ENCODE measurements at regions not wholly inside any gene's neighbourhood (a gene's known extent, or its start where the extent isn't known, plus 50 kb on each side); places are given as distances from the start of the nearest gene placed in this dataset.

DNA sequence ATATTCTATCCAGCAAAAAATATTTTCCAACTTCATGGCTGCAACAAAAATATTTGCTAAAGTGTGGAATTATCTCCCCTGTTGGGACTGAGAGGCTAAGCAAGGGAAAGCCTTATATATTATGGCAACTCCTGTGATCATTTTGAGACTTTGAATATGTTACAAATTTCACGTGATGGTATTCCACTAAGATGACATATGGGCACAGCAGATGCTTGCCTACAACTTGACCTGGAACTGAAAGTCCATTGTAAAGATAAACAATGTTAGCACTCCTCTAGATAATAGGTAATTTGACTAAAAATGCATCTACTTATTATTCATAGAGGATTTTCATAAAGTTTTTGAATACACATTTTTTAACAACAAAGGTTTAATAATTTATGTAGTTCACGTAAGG, 1141.5 kb upstream of the CDH6 start:
- DNase-seq (ENCODE audit: low spot score), result no peak

DNA sequence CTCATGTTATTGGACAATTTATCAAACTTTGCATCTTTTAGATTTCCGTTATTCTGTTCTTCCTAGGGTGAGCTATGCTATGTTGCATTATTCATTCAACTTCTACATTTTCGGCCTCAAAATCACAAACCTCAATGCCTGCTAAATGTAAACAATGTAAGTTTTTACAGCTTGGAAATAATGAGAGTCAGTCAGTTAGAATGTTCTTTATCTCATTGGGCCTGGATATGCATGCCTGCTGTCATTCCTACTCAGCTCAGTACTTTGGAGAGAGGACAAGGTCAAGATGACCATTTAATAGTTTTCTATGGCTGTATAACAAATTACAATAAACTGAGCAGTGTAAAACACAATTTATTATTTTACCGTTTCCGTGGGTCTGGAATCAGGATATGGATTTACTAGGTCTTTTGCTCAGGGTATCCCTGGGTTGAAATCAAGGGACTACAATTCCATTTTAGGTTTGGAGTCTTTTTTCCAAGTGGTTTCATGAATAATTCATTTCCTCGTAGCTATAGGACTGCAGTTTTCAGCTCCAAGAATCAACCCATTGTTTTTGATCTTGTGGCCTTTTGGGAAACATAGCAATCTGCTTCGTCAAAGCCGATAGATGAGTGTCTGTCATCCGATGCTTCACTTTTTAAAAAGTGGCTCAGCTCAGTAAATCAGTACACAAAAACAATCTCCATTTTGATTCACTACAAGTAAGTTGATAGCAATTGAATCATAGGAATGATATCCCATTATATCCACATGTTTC, 1143.2 kb upstream of the CDH6 start:
- DNase-seq (ENCODE audit: low spot score), result no peak

DNA sequence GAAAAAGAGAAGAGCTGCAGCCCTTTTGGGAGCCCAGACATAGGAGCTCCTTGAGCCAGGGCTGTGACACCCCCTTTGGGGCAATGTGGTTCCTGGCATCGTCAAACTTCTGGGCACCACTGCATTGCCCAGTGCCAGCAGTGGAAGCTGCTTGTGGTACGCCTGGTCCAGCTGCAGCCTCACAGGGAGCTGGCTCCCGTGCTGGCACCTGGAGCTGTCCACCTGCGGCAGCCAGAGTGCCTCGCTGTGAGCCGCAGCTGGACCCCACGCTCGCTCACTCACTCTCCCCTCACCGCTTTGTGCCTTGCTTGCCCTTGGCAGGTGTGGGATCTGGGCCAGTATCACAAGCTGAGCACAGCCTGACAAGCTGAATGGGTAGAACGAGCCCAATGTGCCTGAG, 1150.8 kb upstream of the CDH6 start:
- no peak for DNase-seq (ENCODE audit: low spot score)

DNA sequence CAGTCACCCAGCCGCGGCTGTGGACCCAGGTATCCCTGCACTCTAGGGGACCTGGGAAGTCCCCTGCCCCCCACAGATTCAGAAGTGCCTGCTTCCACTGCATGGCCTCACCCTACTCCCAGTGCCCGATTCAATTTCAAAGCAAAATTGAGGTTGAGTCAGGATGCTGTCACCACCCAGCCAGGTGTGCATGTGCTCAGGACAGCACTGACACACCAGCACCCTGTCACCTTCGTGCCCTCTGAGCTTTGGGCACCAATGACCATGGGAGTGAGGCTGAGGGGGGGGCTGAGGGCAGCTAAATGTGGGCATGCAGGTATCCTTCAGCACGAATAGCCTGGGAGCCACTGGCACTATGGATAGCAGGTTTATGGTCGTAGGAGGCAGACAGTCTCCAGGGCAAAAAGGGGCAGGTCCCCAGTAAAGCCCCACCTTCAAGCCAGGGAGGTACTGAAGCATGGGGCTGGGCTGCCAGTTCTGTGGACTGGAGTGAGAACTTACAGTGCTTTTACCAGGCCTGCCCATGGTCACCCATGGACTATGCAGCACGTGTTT, 1151.6 kb upstream of the CDH6 start:
- DNase-seq (ENCODE audit: low spot score), result no peak

DNA sequence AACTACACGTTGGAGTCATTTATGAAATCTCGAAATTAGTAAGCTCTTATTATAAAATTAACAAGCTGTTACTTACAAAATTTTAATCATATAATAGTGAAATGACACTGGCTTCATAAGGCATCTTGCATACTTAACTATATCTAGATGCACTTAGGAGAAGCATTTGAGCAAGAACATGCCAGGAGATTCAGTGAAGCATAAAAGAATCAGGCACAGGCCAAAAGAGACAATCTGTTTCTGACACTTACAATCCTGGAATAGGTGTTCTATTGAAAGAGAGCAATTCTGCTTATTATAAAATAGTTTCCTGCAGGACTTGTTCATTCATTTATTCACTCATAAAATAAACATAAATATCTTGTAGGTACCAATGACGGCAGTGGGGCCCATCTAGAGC, 1152.2 kb upstream of the CDH6 start:
- DNase-seq (ENCODE audit: low spot score), result no peak

DNA sequence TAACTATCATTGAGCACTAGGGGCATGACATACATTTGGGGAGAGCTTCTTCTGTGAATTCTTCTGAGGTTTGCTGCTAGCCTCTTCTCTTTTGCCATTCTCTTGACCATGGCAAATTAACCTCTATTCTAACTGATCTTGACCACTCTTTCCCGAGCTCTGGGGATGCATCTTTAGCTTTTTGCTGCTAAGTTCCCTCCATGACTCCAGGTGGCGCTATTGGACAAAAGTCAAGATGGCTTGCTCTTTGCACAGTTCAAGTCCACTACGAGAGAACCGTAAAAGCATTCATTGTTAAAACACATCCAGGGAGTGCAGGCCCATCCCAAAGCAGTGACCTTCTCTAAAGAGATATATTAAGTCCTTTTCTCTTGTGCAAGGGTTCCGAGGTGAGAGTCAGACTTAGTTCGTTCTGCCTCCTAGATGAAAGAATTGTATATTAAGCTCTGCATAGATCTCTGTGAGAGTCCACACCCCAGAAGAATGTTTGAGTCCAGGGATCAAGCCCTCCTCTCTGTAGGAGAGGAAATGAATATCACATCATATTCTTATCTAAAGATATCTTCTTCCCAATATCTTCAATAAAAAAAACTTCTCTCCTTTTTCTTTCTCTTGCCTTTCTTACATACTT, 1152.9 kb upstream of the CDH6 start:
- no peak for DNase-seq (ENCODE audit: low spot score)

DNA sequence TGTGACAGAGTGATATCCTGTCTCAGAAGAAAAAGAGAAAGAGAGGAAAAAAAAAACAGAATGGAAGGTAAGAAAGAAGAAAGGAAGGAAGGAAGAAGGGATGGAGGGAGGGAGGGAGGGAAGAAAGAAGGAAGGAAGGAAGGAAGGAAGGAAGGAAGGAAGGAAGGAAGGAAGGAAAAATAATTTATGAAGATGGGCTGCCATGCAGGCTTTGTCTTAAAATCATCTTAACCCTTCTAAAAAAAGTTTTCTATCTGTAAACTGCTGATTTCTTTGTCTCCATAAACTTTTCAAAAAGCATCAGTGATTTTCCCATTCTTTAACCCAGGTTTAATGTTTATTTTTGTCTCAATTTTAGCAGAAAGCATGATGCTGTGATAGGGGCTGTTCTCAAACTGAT, 1154.1 kb upstream of the CDH6 start:
- DNase-seq (ENCODE audit: low spot score), result no peak

DNA sequence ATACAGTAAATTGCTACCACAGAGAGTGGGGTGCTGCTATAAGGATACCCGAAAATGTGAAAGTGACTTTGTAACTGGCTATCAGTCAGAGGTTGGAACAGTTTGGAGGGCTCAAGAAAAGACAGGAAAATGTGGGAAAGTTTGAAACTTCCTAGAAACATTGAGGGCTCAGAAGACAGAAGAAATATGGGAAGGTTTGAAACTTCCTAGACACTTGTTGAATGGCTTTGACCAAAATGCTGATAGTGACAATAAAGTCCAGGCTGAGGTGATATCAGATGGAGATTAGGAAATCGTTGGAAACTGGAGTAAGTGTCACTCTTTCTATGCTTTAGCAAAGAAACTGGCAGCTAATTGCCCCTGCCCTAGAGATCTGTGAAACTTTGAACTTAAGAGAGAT, 1158.6 kb upstream of the CDH6 start:
- DNase-seq (ENCODE audit: low spot score), result no peak

DNA sequence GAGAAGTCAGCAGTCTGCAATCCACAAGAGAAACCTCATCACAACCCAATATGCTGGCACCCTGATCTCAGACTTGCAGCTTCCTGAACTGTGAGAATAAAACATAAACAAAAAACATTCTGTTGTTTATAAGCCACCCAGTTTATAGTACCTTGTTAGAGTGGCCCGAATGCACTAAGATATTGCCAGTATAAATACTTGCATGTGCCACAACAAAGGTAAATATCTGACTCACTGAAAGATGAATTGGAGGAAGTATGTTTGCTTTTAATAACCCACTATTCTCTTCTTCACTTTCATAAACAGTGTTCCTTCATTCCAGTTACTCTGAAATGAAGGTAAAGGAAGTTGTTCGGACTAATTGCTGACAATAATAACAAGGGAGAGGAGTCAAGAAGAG, 1163.4 kb upstream of the CDH6 start:
- no peak for DNase-seq (ENCODE audit: low spot score)

DNA sequence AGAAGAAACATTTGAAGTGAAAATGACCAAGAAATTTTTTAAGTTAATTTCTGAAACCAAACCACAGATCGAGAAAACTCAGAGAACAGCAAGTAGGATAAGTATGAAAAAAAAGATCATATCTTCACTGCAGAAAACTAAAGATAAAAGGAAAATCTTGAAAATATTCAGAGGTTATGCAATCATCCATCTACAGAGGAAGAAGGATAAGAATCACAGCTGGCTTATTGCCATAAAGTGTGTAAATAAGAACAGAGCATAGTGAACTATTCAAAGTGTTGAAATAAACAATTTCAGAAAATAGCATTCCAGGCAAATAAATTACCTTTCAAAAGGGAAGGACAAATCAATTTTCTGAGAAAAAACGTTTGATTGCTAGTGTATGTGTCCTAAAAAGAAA, 1191.7 kb upstream of the CDH6 start:
- DNase-seq (ENCODE audit: low spot score), result no peak

DNA sequence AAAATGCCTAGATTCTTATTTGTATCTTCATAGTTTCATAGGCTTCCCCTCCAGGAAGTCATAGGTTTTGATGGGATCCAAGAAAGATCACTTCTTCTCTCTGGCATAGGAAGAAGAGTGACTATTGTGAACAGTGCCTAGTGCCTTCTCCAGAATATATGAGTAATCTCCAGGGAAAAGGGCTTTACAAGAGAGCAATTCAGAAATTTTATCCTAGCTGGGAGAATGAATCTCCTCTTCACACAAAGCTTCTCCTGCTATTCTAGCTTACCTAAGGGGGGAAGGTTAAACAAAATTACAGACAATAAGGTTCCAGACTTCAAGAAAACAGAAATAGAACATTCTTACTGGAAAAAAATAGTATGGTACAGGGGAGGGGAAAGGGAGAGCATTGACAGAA, 1193.3 kb upstream of the CDH6 start:
- no peak for DNase-seq (ENCODE audit: low spot score)

DNA sequence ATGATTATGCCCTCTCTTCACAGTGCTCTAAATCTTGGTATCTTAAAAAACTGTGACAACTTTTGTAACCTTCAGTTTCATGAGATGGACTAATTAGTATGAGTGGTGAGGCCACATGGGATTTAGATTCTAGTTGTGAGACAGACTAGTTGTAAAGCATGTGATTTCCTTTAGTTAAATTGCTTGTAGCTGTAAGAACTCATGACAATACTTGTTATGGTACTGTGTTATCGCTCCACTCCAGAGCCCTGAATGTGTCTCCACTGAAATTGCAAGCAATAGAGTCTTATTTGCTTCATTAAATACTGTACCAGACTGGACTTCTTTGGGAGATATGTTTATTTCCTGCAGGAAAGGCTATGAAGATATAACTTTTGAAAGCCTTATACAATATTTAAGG, 1198.3 kb upstream of the CDH6 start:
- DNase-seq (ENCODE audit: low spot score), result no peak

DNA sequence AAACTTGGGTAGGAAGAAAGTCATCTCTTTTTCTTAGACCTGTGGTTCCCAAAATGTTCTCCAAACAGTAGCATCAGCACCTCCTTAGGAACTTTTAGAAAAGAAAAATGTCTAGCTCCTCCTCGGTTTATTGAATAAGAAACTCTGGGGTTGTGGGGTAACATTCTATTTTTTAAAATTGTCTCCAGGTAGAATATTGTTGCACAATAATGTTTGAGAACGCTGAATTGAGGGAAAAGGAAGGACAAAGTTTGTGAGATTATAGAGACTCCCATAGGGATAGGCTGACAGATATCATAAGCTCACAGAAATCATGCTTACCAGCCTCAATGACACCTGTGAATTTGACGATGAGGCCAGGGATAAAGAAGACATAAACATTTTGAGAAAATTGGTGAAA, 1199.0 kb upstream of the CDH6 start:
- DNase-seq (ENCODE audit: low spot score), result no peak

DNA sequence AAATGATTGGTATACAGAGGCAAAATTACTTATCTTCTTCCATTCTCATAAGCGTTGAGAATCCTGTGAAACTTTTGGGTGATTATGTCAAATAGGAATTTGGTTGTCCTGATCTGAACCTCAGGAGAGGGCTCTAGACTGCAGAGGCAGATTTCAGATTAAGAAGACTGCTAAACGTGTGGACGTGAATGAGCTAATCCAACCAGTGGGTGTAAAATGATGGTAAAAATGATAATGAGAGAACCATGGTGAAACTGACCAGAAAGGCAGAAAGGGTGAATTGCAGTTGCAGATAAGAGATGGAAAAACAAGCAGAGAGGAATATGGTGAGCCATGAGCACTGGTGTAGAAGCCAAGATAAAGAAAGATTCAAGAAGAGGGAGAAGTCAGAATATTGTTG, 1200.2 kb upstream of the CDH6 start:
- DNase-seq (ENCODE audit: low spot score), result no peak

DNA sequence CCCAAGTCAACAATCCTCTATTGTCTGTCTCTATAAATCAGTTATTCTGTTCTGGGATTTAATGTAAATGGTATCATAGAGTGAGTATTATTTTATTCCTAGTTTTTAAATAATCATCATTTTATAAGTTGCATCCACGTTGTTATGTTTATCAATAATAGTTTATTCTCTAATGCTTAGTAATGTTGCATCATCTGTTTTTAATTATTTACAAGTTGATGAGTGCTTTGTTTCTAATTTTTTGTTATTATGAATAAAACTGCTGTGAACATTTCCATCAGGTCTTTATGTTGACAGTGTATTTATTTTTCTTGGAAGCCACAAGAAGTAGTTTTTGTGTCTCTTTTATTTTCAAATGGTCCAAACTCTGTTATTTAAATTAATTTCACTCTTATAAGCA, 1201.2 kb upstream of the CDH6 start:
- DNase-seq (ENCODE audit: low spot score), result no peak

DNA sequence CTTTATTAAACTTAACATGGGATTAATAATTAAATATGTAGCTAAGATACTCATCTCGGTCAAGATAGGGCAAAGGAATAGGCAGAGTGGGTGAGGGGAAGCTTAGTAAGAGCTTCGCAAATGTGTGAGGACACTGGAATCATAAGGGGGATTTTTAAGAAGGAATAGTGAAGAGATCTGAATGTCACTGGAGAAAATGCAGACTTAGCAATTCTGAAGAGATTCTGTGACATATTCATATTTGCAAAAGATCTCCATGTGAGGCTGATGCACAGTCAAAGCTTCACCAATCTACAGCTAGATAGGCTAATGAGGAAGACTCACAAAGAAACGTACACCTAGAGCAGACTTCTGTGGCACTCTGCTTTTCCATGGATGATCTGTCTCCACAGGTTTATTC, 1202.8 kb upstream of the CDH6 start:
- no peak for DNase-seq (ENCODE audit: low spot score)

DNA sequence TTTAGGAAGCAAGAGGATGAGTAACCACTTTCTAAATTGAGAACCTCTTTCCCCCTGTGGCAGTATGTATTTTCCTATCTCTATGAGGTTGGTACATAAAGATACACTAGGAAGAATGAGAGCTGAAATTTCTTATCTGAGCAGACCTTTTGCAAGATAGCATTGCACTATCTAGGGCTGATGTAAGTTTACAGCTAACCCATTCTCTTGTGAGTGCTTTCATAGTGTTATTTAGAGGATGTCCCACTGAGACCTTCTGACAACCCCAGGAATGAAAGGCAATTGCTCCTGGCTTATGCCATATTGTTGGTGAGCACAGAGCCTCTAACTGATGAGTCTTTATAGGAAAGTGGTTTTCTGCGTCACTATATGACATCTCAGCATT, 1209.3 kb upstream of the CDH6 start:
- no peak for DNase-seq (ENCODE audit: low spot score)

DNA sequence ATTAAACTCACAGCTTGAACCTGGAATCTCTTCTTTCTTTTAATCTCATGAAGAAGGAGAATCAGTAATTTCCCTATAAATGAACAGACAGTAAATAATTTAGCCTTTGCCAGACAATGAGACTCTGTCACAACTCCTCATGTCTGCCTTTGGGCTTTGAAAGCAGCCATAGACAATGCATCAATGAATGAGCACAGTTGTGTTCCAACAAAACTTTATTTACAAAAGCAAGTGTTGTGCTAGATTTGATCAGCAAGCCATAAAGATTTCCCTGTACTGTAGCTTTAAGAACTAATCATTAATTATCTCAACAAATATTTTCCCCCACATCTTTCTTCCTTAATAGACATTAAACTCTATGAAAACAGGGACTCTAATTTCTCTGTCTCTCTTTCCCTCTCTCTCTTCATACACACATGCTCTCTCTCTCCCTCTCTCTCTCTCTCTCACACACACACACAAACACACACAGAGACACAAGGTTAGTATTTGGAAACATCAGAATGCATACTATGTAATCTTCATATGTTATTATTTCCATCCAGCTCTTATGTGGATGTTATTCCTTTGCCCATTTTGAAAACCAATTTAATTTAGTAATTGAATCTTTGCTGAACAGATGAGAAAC, 1209.8 kb upstream of the CDH6 start:
- no peak for DNase-seq (ENCODE audit: low spot score)

DNA sequence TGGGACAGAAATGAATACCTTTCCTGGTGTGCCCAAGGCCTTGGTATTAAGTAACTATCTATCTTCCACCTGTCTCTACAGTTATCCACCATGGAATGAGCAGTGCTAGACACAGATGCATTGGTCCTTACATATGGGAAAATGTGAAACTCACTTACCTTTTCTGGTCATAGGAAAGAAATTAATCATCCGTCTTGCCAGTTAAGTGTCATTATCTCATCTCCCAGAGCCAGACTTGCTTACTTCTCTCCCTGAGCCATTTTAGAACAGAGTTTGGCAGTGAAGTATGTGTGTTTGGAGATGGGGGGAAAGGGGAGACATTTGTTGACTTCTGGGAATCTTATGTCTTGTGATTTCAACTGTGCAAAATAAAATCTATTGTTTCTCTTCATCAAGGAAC, 1211.0 kb upstream of the CDH6 start:
- DNase-seq (ENCODE audit: low spot score), result no peak

DNA sequence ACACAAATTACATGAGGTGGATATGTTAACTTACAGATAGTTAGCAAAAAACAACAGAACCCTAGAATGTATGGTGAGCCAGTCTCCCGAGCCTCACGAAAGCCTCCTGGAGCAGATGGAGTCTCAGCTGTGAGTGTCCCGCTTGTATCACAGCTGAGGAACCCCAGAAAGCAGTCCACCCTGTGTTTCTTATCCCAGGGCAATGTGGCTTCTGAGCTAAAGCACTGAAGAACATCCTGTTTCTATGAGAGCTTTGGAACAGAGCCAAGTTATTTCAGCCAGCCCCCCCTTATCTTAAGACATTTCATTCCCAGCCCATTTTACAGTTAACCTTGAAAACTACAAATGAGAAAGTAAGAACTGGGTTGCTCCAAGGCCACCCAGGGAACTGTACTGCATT, 1220.9 kb upstream of the CDH6 start:
- DNase-seq (ENCODE audit: low spot score), result no peak

DNA sequence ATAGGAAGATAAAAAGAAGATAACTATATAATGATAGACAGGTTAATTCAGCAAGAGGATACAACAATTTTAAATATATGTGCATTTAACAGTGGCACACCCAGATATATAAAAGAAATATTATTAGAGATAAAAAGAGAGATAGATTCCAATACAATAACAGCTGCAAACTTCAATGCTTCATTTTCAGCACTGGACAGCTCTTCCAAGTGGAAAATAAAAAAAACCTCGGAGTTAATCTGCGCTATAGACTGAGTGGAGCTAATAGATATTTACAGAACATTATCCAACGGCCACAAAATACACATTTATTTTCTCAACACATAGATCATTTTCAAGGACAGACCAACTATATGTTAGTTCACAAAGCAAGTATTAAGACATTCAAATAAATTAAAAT, 1229.5 kb upstream of the CDH6 start:
- no peak for DNase-seq (ENCODE audit: low spot score)

DNA sequence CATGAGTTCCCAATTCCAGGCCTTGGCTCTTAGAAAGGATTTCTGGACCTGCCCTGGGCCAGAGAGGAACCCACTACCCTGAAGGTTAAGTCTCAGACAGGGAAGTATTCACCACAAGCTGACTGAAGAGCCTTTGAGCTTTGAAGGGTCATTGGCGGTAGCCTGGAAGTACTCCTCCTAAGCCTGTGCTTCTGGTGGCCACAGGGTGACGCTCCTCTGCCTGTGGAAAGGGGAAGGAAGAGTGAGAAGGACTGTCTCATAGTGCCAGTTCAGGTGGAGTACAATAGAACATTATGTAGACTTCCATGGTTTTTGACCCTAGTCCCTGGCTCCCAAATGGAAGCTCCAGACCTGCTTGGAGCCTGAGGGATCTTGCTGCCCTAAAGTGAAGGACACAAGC, 1233.2 kb upstream of the CDH6 start:
- DNase-seq (ENCODE audit: low spot score), result no peak

DNA sequence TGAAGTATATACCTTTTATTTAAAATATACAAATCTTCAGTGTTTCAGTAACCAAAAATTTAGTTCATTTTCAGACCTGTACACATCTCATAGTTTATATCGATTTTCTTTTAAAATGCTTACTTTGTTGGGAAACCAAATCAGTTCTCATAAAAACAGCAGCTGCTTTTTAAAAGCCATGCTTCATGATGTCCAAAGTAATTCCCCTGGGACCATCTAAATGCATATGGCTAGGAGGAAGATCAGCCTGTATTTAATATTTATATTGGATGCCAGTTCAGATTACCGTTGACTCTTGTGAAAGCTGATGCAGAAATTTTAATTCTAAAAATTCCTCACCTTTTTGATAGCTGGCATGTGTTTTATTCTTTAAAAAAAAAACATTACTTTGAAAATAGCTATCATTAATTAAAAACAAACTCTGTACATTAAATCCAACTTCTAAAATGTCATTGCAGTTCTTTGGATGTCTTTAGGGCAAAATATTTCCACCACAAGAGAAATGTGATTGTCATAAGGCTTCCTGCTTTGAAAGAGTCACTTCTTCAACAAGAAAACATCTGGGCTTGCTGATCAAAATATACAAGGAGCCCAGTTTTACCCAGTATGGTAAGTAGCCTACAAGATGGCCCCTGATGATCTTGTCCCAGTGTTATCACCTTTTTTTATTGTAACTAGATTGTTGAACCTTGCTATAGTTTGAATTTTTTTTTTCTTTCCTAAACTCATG, 1242.9 kb upstream of the CDH6 start:
- DNase-seq (ENCODE audit: low spot score), result no peak

Measured in ureter (tissue), 1 donor.